8988T (cell line): ENCODE measurements at regions not wholly inside any gene's neighbourhood (a gene's known extent, or its start where the extent isn't known, plus 50 kb on each side); places are given as distances from the start of the nearest gene placed in this dataset.
"Not testable (repeated sequence)": the region's sequence is repeated elsewhere in the genome, so short reads cannot be mapped to it uniquely, and the experiment has no call there.

Experiments used
- DNase-seq: peaks from one replicate; pipeline ENCODE4 v3.0.0; 2011

- DNase-seq, result no peak
These were observed 105.2 kb upstream of the AMZ2 start for GRCh38 chr17:68142595-68142994.

- no peak for DNase-seq
These were observed 104.4 kb upstream of the AMZ2 start for GRCh38 chr17:68143425-68143824.

GRCh38 chr17:68145088-68145487 is 102.8 kb upstream of the AMZ2 start:
- no peak for DNase-seq

- no peak for DNase-seq
These were observed 98.9 kb upstream of the AMZ2 start for GRCh38 chr17:68148936-68149335.

- DNase-seq, result no peak
These were observed 95.7 kb upstream of the AMZ2 start for GRCh38 chr17:68152161-68152571.

GRCh38 chr17:68155692-68156091 is 92.2 kb upstream of the AMZ2 start:
- no peak for DNase-seq

GRCh38 chr17:68161644-68162428 is 86.0 kb upstream of the AMZ2 start:
- no peak for DNase-seq

GRCh38 chr17:68168273-68169164 is 79.3 kb upstream of the AMZ2 start:
- not testable (repeated sequence) for DNase-seq

GRCh38 chr17:68169165-68169821 is 78.5 kb upstream of the AMZ2 start:
- not testable (repeated sequence) for DNase-seq

GRCh38 chr17:68169840-68170239 is 78.0 kb upstream of the AMZ2 start:
- no peak for DNase-seq

GRCh38 chr17:68170246-68170645 is 77.6 kb upstream of the AMZ2 start:
- no peak for DNase-seq

GRCh38 chr17:68172461-68172954 is 75.3 kb upstream of the AMZ2 start:
- no peak for DNase-seq

GRCh38 chr17:68175416-68175815 is 72.4 kb upstream of the AMZ2 start:
- DNase-seq, result no peak

- DNase-seq, result no peak
These were observed 71.9 kb upstream of the AMZ2 start for GRCh38 chr17:68175905-68176304.

- no peak for DNase-seq
These were observed 71.1 kb upstream of the AMZ2 start for GRCh38 chr17:68176718-68177117.

GRCh38 chr17:68178831-68179230 is 69.0 kb upstream of the AMZ2 start:
- DNase-seq, result no peak

GRCh38 chr17:68179236-68179925 is 68.5 kb upstream of the AMZ2 start:
- DNase-seq, result no peak

GRCh38 chr17:68179926-68180285 is 67.9 kb upstream of the AMZ2 start:
- DNase-seq, result no peak

- DNase-seq, result no peak
These were observed 65.9 kb upstream of the AMZ2 start for GRCh38 chr17:68182011-68182306.

GRCh38 chr17:68182940-68183551 is 64.8 kb upstream of the AMZ2 start:
- peak; percentile 15 for DNase-seq

GRCh38 chr17:68184141-68184571 is 63.7 kb upstream of the AMZ2 start:
- DNase-seq, result no peak

- DNase-seq, result no peak
These were observed 62.9 kb upstream of the AMZ2 start for GRCh38 chr17:68184816-68185436.
